ENCODE measurements at regions not wholly inside any gene's neighbourhood (a gene's known extent, or its start where the extent isn't known, plus 50 kb on each side); places are given as distances from the start of the nearest gene placed in this dataset.

DNA sequence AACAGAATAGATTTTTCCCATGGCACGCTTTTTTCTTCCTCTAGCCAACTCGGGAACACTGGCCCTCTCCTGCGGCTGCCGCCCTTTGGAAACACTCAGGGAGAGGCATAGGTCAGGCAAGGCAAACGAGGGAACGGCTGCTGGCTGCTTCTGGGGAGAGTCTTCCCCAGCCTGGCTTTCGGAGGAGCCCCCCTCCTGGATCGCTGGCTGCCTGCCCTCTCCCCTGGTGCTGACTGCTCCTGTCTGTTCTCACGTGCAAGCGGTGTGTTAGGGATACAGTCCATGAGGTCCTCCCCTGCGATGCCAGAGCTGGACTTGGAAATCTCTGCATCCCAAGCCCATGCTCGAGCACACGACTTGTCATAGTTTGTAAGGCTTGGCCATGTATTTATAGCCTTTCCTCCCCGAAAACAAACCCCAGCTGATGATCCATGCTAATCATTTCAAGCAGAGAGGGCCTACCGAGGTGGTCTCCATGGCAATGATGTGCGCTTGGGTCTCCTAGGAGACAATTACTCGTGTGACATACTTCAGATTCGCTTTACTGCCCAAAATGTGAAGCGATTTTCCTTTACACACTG, 315.6 kb upstream of the ATP10A start:
- DNase-seq: no peak

DNA sequence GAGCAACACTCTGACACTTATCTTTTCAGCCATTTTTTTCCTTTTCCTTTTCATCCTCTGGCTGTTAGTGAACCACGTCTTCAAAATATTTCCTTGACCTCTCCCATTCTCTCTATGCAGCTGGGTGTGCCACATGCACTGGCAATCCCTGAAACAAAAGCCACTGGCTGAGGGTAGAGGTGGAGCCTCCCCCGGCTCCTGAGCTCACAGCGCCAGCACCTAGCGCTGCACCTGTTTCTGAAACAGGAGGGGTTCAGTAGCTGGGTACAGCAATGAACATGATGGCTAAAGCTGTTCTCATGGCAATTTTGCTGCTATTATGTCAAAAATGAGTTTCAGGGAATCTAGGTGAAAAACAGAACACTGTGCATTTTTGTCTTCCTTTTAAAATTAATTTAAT, 314.7 kb upstream of the ATP10A start:
- DNase-seq: no peak

DNA sequence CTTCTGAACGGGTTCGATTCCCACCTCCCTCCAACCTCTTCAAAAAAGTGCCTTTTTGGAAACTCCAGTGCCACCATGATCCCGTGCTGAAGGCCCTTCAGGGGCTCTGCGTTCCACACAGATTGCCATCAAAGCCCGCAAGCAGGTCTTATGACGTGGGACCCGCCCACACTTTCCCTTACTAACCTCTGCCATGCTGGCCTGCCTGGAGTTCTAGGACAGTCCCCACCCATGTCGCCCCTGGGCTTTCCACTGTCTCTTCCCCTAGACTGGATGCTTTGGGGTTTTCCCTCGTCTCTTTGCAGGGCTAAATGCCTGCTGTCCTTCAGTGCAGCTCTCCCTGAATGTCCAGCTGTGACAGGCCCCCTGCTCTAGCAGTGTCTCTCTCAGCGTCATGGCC, 313.7 kb upstream of the ATP10A start:
- DNase-seq: no peak

DNA sequence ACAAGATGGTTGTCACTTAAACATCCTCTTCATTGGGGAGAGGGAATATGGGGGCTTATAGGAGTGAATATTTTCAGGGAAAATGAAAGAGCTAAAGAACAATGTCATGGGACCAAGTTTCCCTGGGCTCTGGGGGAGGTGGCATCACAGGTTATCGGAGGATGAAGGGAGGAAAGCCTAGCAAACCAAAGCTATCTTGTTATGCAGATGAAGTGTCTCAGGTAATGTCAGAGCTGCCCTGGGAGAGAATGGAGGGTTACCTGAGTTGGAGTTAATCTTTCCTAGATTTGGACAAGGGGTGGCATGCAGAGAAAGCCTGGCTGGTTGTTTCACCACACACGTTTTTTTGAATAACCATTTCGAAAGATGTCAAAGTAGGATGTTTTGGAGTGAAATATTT, 308.1 kb upstream of the ATP10A start:
- DNase-seq: no peak

DNA sequence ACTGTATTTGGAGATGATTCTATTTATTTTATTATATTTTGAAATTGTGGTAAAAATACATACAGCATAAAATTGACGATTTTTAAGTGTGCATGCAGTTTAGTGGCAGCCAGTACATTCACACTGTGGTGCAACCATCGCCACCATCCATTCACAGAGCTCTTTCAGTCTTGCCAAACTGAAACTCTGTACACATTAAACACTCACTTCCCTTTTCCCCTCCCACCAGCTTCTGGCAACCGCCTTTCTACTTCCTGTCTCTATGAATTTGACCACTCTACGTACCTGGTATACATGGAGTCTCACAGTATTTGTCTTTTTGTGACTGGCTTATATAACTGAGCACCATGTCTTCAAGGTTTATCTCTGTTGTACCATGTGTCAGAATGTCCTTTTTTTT, 303.3 kb upstream of the ATP10A start:
- DNase-seq: no peak

DNA sequence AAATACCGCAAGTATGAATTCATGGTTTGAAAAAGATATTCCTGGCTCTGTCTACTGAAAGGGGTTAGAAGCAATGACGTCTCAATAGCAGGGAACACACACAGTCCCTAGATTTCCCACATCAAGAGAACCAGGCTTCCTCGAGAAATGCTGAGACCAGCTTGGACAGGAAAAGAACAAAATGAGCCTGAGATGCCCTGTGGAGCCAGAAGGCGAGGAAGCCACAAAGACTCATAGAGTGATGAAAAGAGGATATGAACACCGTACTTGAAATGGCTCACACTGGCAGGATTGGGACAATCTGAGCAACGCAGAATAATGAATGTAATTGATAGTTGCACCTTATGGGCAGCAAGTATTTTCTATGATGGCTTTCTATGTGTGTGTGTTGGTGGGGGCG, 302.4 kb upstream of the ATP10A start:
- DNase-seq: no peak

DNA sequence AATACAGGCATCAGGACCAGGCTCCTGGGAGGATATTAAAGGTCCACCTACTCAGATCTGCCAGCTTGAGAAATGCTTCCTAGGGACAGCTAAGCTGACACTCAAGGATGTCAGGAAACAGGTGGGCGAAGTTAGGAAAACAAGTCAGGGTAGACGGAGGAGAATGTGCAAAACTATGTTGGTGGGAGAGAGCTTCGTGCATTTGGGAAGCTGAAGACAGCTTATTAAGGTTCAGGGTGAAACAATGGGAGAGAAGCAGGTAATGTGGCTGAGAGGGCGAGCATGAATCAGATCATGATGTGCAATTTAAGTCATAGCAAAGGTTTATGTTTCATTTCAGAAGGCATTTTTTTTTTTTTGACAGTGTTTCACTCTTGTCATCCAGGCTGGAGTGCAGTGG, 297.2 kb upstream of the ATP10A start:
- DNase-seq: no peak

DNA sequence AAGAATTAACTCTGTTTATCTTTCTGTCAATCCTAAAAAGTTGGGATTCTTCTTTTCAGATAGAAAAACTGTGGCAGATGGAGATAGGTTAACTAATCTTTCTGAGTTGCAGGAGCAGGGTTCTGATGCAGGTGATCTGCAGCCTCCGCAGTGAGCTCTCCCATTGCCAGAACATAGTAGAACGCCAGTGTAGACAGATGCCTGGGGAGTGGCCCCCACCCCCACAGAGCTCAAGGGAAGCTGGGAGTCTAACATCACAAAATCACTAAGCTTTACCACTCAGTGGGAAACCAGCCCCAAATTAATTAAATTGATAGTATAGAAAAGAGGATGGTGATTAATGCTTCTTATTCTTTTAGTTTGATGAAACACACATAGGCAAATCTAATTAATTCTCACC, 295.0 kb upstream of the ATP10A start:
- DNase-seq: no peak

DNA sequence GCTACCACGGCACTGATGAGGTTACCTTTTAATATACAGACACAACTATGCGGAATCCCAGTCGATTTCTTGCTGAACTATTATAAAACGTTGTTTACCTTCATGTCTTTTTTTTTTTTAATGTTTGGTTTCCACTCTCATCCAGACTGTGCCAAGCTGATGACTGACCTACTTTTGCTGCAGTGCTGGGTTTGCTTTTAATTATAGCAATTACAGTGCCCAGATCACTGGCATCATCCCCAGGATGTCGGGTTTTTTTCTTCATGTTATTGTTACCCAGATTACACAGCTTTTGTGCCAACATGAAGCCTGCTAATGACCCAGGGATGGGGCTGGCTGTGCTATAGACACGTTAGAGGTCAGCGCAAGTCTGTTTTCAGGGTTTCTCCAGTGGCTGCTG, 294.0 kb upstream of the ATP10A start:
- DNase-seq: no peak

DNA sequence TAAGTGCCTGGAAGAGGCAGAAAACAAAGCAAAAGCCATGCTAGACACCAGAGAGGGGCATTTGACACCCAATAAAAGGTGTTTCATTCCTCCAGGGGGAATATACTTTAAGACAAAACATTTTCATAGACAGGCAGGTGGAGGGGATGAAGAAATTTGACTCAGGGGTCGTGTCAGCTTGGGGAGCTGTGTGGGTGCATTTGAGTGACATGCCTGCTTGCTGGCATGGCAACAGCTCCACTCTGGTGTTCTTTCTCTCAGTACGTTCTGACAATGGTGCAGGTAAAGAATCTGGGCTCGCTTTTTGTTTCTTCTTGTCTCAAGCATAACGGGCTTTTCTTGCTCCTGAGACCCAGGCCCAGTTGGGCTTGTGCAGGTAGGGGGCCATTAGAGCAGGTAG, 292.9 kb upstream of the ATP10A start:
- no peak for DNase-seq

DNA sequence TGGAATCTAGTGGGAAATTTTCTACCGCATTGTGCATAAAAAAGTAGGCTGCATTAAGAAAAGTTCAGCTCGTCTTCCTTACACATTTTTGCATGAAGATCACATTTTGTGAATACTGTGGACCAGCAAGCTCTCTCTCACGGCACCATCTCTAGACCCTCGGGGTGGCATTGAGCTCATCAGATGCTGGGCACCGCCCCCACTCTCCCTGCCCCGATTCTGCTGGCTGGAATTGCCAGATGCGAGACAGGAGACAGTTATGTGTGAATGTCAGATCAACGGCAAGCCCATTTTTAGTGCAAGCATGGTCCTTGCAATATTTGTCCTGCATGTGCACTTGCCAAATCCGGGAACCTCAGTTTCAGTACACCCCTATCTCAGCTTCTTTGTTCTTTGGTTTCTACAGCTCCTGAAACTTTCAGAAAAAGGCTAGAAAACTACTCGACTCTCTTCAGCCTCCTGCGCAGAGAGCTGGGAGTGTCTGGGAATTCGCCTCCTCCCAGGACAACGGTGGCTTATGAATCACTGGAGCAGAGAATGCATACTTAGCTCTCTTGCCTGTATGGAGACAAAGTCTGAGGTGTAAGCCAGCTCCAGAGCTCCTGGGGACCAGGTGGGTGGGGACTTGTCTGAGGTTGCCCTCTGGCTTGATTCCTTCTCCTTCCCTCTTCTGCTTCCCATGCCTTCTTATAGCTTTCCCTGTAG, 285.2 kb upstream of the ATP10A start:
- DNase-seq: no peak

DNA sequence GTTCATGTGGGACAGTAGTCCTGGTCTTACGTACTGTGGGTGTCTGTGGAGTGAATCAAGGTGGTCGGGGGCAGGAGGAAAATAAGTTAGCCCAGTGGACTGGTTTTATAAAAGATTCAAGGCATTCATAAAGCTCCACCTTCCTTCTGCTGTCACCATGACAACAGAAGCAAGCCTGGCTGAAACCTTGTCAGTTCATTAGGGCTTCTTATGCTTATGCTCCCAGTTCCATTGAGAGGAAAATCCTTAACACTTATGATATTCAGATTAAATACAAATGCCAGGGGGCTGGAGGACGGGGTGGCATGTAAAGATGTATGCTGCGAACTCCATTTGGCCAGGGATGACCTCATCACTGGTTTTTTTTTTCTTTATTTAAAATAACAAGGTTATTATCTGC, 283.1 kb upstream of the ATP10A start:
- DNase-seq: no peak

DNA sequence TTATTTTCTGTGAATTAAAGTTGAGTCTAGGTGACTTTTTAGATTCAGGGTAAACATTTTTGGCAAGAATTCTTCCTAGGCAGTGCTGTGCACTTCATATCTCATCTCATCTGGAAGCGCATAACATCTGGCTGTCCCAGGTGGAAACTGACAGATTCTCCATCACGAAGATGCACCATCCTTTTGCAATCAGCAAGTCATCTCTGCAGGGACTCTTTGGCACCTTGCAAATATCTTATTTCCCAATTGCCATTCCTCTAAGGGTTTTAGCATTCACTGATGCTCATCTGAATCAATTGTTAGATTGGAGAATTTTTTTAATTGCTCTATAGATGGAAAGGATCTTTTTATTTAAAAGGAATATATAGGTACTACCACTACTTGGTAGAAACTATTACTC, 282.7 kb upstream of the ATP10A start:
- no peak for DNase-seq

DNA sequence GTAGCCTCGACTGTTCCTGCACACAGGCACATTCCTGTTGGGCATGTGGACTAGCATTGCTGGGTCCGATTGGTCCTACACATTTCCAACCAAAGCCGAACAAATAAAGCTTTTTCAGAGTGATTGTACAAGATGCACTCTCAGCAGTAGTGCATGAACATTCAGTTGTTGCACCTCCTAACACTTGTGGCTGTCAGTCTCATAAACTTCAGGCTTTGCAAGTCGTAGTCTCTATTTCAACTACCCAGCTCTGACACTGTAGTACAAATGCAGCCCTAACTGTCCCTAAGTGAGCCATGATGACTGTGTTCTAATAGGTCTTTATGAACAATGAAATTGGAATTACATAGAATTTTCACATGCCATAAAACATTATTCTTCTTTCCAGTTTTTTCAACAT, 281.7 kb upstream of the ATP10A start:
- DNase-seq: no peak

DNA sequence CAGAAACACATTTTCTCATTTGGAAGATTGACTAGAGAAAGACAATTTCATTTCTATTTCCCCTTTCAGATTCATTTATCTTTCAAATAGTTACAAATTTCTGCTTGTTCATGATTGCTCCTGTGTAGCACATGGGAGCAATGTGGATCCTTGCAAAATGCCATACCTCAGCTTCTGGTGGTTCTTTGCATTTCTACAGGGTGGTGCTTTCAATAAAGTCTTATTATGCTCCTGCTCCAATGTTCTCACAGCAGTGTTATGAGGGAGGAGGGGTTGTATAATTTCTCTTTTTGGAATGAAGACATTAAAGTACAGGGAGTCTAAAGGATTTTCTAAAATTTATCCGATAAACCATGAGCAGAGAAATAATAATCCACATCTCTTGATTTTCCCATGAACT, 280.1 kb upstream of the ATP10A start:
- no peak for DNase-seq

DNA sequence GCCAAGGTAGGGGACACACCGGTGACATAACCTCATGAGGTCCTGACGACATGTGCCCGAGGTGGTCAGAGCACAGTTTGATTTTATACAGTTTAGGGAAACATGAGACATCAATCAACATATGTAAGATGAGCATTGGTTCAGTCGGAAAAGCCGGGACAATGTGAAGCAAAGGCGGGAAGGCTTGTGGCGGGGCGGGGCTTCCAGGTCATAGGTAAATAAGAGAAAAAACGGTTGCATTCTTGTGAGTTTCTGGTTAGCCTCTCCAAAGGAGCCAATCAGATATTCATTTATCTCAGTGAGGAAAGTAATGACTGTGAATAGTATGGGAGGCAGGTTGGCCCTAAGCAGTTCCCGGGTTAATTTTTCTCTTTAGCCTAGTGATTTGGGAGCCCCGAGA, 271.7 kb upstream of the ATP10A start:
- no peak for DNase-seq

DNA sequence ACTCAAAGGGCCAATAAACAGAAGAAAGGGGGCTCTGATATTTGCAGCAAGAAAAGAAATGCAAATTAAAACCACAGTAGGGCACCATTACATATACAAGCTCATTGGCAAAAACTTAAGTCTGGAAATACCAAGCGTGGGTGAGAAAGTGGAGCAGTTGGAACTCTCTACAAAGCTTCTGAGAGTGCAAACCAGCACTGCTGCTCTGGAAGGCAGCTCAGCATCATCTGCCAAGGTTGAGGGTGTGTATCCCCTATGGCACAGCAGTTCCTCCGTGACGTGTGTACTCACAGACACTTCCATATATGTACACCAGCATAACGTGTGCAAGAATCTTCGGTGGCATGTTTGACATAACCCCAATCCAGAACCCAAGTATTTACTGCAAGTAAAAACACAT, 271.0 kb upstream of the ATP10A start:
- no peak for DNase-seq

DNA sequence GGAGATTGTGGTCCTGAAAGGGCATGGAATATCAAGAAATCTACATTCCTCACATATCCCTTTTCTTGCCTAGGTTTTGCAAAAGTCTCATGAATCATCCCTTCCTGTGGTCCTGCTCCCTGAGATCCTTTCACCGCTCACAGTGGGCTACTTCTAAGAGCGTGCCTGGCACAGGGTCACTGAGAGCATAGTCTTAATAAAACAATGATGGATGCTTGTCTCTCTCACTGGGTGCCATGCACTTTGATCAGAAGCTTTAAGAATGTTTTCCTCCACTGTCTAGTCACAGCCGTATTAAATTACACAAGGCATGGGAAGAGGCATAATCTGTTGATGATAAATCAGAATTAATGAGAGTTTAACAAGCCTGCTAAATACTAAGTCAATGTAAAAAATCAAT, 269.7 kb upstream of the ATP10A start:
- no peak for DNase-seq

DNA sequence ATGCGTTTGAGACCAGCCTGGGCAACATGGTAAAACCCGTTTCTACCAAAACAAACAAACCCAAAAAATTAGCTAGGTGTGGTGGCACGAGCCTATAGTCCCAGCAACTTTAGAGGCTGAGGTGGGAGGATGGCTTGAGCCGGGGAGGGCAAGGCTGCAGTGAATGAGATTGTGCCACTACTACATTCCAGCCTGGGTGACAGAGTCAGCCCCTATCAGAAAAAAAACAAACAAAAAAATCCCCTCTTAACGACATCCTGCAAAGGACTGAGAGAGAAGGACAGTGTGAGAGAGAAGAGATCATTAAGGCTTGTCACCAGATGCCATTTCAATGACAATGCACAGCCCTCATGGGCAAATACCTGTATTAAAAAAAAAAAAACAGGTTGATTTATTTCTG, 266.7 kb upstream of the ATP10A start:
- no peak for DNase-seq

DNA sequence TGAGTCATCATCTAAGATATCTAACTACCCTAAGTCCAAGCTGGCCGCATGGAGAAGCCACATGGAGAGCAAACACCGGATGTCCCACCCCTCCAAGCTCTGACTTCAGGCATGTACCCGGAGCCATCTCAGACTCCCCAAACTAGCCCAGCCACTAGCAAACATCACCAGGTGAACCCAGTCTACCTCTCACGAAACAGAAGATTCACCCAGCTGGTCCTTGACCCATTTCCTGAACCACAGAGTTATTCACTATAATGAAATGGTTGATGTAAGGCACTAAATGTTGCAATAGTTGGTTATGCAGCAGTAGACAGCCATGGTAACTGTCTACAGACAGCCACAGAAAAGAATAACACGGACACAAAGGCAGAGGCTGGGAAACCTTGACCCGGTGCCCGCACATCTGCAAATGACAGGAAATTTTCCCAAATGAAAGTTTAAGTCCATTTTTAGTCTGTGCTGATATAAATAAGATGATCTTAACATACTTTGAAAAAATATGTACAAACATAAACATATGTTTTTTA, 265.5 kb upstream of the ATP10A start:
- DNase-seq: no peak

DNA sequence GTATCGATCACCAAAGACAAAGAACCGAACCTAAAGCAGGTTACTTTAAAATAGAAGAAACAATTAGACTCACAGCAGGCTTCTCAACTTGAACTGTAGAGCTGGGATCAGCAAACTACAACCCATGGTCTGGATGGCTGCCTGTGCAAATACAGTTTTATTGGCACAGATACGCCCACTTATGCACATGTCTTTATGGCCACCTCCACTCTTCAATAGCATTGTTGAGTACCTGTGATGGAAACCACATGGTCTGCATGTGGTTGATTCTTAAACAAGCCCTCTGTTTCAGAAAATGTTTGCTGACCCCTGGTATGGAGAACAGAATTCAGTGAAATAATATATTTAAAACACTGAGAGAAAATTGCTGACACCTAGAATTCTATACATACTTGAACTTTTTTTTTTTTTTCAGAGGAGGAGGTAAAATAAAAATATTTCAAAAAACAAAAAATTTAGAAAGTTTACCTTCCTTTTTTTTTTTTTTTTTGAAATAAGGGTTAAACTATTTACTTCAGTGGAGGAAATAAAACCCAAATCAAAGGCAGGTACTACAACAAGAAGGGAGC, 263.8 kb upstream of the ATP10A start:
- DNase-seq: no peak

DNA sequence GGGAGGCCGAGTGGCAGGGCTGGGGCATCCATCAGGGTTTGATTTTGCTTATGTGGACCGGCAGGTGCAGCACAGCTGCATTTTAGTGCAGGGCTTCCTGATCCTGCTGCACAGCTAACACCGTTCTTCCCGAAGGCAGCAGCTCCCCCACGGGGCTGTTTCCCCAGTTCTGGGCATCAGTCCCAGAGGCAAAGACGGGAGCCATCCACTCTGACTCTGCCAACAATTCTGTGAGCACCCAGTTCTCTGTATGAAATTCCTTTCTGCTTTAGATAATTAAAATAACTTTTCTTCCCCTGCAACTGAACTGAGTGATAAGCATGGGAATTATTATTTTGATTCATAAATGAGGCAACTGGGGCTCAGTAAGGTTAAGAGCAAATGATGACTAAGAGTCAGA, 262.9 kb upstream of the ATP10A start:
- DNase-seq: no peak

DNA sequence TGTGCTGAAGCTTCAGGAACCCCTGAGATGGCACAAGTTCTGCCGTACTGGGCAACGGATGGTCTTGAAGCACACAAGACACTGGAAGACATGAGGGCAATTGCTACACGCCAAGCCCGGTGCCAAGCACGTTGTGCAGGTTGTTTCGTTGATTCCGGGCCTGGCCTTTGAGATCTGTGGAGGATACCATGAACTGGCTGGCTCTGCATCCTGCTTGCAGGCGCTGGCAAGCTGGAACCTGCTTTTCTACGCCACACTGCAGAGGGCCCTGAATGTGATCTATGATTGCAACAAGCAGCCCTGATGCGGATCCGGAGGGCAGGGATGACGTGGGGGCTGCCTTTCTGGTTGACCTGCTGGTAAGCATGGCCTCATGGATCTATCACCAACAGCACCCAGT, 262.5 kb upstream of the ATP10A start:
- no peak for DNase-seq

DNA sequence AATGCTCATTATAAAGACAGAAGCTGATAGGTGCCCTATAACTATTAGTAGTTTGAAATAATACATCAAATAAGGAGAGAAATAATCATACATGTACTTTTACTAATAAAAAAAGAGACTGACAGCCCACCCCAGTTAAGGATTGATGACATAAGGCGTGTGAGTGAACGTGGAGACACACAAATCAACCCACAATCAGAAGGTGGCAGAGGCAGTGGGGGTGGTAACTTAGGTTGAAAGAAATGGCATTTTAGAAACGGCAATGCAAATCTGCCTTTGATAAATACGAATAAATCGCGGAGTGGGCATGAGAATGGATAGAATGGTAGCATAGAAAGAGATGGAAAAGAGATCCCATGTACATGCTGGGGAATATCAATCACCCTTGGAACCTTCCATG, 256.2 kb upstream of the ATP10A start:
- DNase-seq: no peak
